Left hindlimb (tissue), 1 donor: ENCODE measurements at regions not wholly inside any gene's neighbourhood (a gene's known extent, or its start where the extent isn't known, plus 50 kb on each side); places are given as distances from the start of the nearest gene placed in this dataset.

ENCODE experiments used
- DNase-seq: peaks from one replicate; pipeline ENCODE4 v3.0.0-alpha.2; 2018

DNA sequence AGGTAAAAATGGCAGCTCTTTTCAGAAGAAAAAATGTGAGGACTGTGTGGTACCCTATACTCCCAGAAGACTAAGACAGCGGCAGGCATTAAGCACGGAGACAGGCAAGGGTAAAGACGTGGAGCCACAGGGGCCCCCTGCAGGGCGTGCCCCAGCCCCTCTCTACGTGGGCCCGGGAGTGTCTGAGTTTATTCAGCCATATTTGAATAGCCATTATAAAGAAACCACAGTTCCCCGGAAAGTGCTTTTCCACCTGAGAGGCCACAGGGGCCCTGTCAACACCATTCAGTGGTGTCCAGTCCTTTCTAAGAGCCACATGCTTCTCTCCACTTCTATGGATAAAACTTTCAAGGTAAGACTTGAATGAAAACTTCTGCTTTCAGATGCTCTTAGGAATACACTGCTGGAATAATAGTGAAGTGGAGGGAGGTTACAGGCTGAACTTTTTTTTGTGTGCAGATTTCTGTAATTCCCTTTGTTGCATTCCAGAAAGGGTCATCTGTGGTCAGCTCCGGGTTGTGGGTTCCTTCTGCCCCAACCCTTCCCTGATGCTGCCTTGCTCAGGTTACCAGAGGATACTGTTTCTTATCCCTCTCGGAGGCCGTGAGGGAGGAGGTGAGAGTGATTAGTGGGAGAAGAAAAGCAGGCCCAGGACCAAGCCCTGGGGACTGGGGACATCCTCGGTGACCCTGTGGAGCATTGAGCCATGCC, 58.4 kb downstream of the SLC25A47 start:
- no peak for DNase-seq

- DNase-seq, result no peak
Observed at GRCh38 chr14:100382106-100382455, 58.9 kb downstream of the SLC25A47 start.

GRCh38 chr14:100383727-100384158, 60.6 kb downstream of the SLC25A47 start:
- DNase-seq, result peak; percentile 50

DNA sequence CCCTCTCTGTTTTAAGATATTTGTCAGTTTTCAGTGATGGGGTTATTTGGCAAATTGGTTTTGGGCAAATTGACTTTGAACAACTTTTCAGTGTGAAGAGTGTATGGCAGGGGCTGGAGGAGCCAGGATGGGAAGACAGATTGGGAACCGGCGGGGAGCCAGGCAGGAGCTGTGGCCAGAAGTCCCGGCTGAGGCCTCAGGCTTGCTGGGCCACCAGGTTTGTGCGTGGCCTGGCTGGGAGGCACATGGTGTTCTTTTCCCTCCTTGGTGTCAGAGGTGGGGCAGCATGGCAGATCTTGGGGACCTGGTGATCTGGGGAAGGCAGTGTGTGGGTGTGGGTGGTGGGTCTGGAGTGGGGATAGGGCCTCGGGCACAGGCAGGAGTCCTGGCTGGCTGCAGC, 61.1 kb downstream of the SLC25A47 start:
- DNase-seq, result no peak

DNA sequence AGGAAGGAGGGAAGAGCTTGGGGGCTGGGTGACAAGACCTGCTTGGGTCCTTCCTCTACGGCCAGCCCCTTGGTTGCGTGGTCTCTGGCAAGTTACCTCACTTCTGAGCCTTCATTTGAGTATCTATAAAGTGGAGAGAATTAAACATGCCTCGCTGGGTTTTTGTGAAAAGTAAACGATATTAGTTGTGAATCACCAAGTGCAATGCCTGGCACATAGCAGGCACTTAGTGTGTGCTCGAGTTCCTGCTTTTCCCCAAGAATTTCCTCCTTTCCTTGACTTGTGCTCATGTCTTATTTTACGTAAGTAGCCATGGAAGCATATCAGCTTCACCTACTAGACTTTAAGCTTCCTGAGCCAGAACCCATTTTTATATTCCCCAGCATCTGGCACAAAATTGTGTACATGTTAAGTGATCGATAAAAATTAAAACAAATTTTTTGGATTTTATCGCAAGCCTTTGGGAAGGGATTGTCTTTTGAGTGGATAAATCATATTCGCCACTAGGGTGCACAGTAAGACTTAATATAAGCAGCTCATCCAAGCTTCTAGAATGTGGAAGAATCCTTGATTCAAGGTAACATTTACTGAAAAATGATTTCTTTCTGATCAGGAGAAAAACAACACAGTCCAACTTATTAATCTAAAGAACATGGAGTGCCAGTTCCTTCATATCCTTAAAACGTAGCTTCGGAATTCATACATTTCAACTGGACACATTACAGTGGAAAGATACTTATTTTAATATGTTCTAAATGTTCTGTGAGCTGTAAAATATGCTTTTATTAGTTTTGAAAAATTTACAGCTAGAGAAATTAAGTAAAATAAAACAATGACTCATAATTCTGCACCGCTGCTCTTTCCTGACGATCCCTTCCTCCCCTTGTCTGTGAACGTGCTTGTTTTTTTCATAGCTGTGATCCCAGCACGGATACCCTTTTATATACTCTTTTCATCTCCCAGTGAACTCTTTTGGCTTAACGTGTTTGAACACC, 62.0 kb downstream of the SLC25A47 start:
- no peak for DNase-seq

DNA sequence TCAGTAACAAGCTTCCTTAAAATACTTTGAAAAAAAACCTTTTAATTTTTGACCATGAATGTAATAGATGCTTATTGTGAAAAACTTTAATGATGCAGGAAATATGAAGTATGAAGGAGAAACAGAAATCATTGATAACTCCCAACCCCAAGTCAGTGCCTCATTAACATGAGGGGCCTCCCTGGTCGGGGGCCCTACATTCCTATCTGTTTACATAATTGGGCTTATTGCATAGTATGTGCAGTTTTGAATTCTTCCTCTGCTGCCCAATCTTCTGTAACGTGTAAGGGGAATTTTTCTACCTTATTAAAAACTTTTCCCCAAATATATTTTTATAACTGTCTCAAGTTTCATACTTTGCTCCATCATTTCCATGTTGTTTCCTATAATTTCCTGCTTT, 63.0 kb downstream of the SLC25A47 start:
- DNase-seq, result no peak

GRCh38 chr14:100386846-100387245, 63.7 kb downstream of the SLC25A47 start:
- no peak for DNase-seq

DNA sequence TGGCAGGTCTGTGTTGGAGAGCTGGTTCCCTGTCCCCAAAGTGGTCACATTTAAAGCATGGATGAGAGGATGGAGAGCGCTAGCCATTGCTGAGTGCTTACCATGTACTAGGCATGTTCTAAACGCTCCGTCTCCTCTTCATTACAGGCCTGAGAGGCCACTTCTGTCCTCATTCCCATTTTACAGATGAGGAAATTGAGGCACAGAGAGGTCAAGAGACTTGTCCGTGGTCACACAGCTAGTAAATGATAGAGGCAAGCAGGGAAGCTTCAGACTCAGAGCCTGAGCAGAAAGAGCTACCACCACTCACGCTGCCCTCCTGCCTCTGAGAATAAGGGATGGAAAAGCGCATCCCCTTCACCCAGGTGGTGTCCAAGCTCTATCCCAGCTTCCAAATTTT, 64.3 kb downstream of the SLC25A47 start:
- no peak for DNase-seq

DNA sequence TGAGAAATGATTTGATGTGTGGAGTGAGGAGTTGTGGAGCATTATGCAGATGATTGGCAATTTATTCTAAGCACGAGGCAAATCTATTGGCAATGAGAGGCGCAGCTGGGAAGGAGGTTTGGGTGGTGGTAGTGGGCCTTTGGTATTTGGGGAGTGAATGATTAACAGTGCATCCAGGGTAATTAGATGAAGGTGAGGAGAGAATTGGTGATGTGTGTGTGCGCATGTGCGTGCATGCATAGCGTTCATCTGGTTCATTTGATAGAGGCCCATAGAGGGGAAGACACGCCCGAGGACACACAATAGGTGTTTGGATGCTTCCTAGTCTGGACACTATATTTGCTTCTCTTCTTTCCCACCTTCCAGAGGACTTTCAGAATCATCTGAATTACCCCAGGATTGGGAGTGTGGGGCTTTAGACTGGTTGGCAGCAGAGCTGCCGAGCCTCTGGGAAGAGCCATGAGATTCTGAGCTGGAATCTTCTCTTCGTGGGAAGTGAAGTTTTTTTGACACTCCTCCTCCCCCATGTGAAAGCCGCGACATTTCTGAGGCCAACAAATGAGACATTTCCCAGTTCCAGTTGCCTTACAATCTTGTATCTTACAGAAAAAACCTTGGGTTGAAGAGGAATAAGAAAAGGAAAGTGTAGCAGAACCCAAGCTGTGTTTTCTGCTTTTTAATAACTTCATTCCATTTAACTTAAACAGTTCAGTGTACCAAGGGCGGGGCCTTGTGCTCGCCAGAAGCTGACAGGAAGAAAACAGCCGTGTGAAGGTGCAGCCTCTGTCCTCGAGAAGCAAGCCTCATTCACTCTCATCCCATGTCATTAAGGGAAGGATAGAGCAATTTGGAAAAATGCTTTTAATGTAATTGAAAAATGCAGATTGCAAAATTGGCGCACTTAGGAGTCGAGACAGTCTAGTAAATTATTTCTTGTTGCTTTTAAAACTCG, 65.2 kb downstream of the SLC25A47 start:
- DNase-seq, result no peak

GRCh38 chr14:100389497-100390104, 66.5 kb downstream of the SLC25A47 start:
- no peak for DNase-seq

DNA sequence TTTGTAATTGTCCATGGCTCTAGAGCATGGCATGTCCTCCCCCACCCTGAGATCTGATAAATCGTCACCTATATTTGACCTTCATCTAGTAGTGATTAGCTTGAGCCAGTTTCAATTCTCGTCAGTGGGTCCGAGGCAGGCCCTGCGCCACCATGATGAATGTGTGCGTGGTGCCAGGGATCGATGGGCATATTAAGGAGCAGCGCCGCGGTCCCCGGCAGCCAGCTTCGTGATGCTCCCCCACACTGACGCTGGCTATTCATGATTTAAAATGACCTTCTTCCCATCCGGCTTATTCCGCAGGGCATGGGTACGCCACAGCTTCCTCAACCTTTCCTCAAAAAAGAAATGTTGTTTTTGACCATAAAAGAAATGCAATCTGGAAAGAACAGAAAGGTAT, 68.0 kb downstream of the SLC25A47 start:
- no peak for DNase-seq

- no peak for DNase-seq
Observed at GRCh38 chr14:100391724-100392123, 68.6 kb downstream of the SLC25A47 start.

DNA sequence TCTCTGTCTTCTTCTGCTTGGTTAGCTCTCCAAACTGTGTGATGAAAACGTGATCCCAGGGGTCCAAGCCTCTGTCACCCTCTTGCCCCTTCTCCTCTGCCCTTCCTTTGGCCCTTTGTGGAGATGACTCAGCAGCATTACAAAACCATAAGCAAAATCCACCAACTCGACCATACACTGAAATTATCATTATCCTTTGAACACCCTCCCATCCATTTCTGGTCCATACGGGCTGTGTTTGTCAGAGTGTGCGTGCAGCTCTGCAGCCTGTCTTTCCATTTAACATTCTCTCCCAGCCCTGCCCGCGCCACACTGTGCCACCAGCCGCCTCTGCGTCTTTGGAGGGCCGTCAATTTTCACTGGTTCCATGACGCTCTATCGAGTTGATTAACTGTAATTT, 69.2 kb downstream of the SLC25A47 start:
- DNase-seq, result no peak

DNA sequence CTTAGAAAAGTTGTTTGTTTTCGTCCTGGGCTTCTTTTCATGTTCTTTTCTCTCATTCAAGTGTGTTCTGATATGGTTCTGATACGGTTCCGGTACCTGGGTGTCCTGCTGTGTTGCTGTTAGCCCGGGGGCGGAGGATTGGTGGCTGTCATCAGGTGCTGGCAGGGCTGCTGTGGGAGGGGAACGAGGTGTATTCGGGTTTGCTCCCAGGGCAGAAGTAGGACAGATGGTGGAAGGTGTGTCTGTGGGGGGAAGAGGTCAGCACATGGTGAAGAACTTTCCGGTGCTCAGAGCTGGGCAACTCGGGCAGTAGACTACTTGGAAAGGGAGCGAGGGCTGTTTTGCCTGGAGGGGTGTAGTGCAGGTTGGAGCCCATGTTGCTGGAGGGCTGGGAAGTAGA, 70.2 kb downstream of the SLC25A47 start:
- DNase-seq, result no peak

DNA sequence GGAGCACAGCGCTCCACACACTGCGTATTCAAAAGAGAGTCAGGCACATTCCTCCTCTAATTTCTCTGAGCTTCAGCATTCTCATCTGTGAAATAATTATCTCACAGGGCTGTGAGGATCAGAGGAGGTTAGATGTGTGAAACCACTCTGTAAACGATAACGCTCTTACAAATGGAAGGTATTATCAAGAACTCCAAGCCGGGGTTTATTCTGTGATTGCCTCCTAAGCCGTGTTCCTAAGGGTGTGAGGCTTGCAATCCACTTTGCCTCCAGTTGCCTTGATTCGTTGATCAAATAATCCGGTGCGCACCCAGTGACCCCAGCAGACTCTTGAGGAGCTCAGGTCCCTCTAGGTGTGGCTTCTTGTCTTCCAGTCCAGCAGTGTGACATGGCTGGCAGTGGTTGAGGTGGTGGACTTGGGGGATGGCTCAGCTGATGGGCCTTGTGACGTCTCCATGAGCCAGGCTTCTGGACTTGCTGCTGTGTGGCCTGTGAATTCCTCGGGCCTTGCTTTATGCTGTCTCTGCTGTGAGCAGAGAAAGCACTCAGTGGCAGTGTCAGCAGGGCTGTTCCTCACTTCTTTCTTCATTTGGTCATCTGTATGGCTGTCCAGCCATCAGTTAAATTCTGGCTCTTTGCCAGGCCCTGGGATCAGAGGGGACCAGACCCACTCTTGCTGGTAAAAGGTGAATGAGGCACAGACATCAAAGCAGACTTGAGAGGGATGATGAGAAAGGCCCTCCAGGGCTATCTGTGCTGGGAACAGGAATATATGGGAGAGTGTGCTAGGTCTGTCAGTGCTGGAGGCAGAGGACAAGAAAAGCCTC, 71.0 kb downstream of the SLC25A47 start:
- DNase-seq, result no peak

DNA sequence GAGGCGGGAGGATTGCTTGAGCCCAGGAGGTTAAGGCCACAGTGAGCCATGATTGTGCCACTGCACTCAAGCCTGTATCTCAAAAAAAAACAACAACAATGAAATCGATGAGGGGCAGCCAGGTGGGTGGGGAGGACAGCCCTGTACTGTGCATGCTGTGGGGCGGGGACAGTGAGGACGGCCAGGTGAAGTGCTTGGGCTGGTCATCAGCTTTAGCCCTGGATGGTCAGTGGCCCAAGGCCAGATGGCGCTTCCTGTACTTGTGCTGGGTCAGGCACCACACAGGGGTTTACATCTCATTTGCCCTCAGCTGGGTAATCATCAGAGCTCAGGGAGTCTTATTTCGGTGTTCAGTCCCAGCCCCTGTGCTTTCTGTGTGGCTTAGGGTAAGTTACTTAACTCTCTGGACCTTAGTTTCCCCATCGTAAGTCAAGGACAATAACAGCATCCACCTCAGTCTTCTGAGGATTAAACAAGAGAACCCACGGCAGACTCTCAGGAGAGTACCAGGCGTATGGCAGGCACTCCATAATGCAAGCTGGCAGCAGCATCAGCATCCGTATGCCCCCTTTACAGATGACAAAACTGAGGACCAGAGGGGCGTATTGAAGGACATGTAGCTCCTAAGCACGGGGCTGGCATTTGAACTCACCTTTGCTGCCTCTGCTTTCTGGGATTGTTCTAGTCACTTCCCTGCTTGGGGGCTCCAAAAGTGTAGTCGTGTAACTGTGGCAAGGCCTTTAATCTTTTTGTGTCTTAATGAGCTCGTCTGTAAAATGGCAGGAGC, 71.9 kb downstream of the SLC25A47 start:
- no peak for DNase-seq

- DNase-seq, result no peak
Observed at GRCh38 chr14:100396266-100396795, 73.2 kb downstream of the SLC25A47 start.

DNA sequence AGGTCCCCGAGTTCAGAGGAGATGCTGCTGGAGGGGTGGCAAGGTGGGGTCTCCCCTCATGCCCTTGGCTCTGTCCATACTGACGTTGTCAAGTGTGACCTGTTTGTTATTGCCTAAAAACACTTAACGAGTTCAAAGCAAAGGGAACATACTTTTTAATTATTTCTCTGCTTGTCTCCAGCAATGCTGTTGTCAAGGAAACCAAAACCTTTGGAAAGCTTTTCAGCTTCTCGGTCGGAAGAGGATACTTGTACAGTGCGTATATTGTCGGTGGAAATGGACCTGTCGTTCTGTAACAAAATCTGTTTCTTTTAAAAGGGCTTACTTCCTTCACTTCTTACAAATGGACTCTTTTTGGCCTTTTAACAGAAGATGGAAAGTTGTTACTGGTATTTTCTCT, 73.9 kb downstream of the SLC25A47 start:
- no peak for DNase-seq

- DNase-seq, result no peak
Observed at GRCh38 chr14:100398044-100398443, 74.9 kb downstream of the SLC25A47 start.

GRCh38 chr14:100399052-100399849, 76.1 kb downstream of the SLC25A47 start:
- no peak for DNase-seq
